Type B pancreatic cell (in vitro differentiated cells): ENCODE measurements at regions not wholly inside any gene's neighbourhood (a gene's known extent, or its start where the extent isn't known, plus 50 kb on each side); places are given as distances from the start of the nearest gene placed in this dataset.

Source experiments
- DNase-seq: peaks from one replicate; pipeline ENCODE4 v3.0.0; 2021; ENCODE audit warnings: mixed read lengths; ENCODE audit not compliant: unreplicated experiment; ENCODE audit errors: extremely low spot score
- H3K27ac Mint-ChIP-seq: 2 replicates; pipeline ENCODE4 v1.8.0; 2021; ENCODE audit warnings: mild to moderate bottlenecking, mixed read lengths
- H3K27me3 Mint-ChIP-seq: 2 replicates; pipeline ENCODE4 v1.8.0; 2021; ENCODE audit warnings: mixed read lengths
- H3K36me3 Mint-ChIP-seq: 2 replicates; pipeline ENCODE4 v1.8.0; 2021; ENCODE audit warnings: mixed read lengths
- H3K4me1 Mint-ChIP-seq: one replicate; pipeline ENCODE4 v1.8.0; 2021; ENCODE audit warnings: mixed read lengths; ENCODE audit not compliant: unreplicated experiment
- H3K4me3 Mint-ChIP-seq: 2 replicates; pipeline ENCODE4 v1.8.0; 2021; ENCODE audit warnings: mild to moderate bottlenecking, mixed read lengths
- H3K9me3 Mint-ChIP-seq: 2 replicates; pipeline ENCODE4 v1.8.0; 2021; ENCODE audit warnings: mixed read lengths
- TF ChIP-seq, protein P1 (sequence below): fragments of 200-600 bp; sonication (generic); conservative IDR thresholded peaks from 2 replicates; pipeline ENCODE4 v1.5.0; 2021; ENCODE audit warnings: antibody characterized with exemption, mild to moderate bottlenecking

GRCh38 chr10:121024905-121025584, 173.9 kb downstream of the WDR11 start:
- Mint-ChIP-seq H3K4me1 (peaks cover 20% of the 10 kb centered on the region), H3K27ac (no peak overlapping the region), H3K4me3 (no peak overlapping the region), H3K27me3 (no peaks in the 10 kb centered on the region), H3K9me3 (peaks cover 13% of the 10 kb centered on the region), H3K36me3 (no peaks in the 10 kb centered on the region)
- TF ChIP-seq, protein P1, sequence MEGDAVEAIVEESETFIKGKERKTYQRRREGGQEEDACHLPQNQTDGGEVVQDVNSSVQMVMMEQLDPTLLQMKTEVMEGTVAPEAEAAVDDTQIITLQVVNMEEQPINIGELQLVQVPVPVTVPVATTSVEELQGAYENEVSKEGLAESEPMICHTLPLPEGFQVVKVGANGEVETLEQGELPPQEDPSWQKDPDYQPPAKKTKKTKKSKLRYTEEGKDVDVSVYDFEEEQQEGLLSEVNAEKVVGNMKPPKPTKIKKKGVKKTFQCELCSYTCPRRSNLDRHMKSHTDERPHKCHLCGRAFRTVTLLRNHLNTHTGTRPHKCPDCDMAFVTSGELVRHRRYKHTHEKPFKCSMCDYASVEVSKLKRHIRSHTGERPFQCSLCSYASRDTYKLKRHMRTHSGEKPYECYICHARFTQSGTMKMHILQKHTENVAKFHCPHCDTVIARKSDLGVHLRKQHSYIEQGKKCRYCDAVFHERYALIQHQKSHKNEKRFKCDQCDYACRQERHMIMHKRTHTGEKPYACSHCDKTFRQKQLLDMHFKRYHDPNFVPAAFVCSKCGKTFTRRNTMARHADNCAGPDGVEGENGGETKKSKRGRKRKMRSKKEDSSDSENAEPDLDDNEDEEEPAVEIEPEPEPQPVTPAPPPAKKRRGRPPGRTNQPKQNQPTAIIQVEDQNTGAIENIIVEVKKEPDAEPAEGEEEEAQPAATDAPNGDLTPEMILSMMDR = no peak
- DNase-seq = no peak

- Mint-ChIP-seq H3K27me3 (no peaks in the 10 kb centered on the region), H3K4me3 (no peak overlapping the region), H3K27ac (no peak overlapping the region), H3K9me3 (peaks cover 9% of the 10 kb centered on the region), H3K36me3 (no peaks in the 10 kb centered on the region), H3K4me1 (peaks cover 20% of the 10 kb centered on the region)
- TF ChIP-seq, protein P1 = no peak
- no peak for DNase-seq
Observed at GRCh38 chr10:121025731-121026130, 174.6 kb downstream of the WDR11 start.

DNA sequence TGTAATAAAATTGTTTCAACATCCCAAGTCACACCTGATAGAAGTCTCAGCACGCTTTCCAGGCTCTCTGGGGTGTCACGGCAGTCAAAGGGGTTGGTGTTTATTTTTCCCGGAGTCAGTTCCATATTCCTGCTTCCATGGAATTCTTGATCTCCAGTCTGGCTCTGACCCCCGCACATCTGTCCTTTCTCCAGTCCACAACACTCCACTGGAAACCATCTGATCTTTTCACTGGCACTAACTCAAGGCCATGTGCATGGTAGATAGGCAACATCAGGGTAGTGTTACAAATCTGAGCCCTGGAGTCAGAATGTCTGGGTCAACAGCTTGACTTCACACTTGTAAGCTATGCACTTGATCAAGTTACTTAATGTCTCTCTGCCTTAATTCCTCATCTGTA, 176.2 kb downstream of the WDR11 start:
- no peak for DNase-seq
- Mint-ChIP-seq H3K4me3 (no peak overlapping the region), H3K36me3 (no peaks in the 10 kb centered on the region), H3K27ac (no peak overlapping the region), H3K27me3 (no peaks in the 10 kb centered on the region), H3K9me3 (peaks cover 4% of the 10 kb centered on the region), H3K4me1 (peaks cover 20% of the 10 kb centered on the region)
- TF ChIP-seq, protein P1 = no peak

DNA sequence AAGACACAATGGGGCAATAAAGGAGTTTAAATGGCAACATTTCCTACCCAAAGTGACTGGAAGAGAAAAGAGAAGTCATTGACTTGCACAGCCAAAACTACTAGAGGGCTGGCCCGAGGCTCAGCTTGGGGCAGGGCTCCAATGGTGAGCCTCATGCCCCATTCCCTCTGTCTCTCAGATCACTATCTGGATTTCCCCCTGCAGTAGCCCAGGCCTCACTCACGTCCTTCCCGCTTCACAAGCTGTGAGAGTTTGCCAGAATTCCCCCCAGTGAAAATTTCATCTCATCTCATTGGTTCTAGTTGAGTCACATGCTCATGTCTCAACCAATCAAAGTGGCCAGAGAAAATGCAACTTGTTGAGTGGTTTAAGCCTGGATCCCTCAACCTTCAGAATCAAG, 181.3 kb downstream of the WDR11 start:
- H3K4me1 Mint-ChIP-seq = peaks cover 24% of the 10 kb centered on the region
- H3K9me3 Mint-ChIP-seq = peaks cover 10% of the 10 kb centered on the region
- H3K27me3 Mint-ChIP-seq = no peaks in the 10 kb centered on the region
- H3K4me3 Mint-ChIP-seq = no peak overlapping the region
- H3K27ac Mint-ChIP-seq = no peak overlapping the region
- no peak for DNase-seq
- TF ChIP-seq, protein P1 = no peak
- peaks cover 3% of the 10 kb centered on the region for H3K36me3 Mint-ChIP-seq

- H3K36me3 Mint-ChIP-seq = peaks cover 3% of the 10 kb centered on the region
- no peak for DNase-seq
- no peak overlapping the region for H3K27ac Mint-ChIP-seq
- no peaks in the 10 kb centered on the region for H3K27me3 Mint-ChIP-seq
- no peak overlapping the region for H3K4me3 Mint-ChIP-seq
- peaks cover 15% of the 10 kb centered on the region for H3K9me3 Mint-ChIP-seq
- TF ChIP-seq, protein P1 = no peak
- peaks cover 20% of the 10 kb centered on the region for H3K4me1 Mint-ChIP-seq
Observed at GRCh38 chr10:121033366-121033765, 182.2 kb downstream of the WDR11 start.
